ENCODE measurements at regions not wholly inside any gene's neighbourhood (a gene's known extent, or its start where the extent isn't known, plus 50 kb on each side); places are given as distances from the start of the nearest gene placed in this dataset.

DNA sequence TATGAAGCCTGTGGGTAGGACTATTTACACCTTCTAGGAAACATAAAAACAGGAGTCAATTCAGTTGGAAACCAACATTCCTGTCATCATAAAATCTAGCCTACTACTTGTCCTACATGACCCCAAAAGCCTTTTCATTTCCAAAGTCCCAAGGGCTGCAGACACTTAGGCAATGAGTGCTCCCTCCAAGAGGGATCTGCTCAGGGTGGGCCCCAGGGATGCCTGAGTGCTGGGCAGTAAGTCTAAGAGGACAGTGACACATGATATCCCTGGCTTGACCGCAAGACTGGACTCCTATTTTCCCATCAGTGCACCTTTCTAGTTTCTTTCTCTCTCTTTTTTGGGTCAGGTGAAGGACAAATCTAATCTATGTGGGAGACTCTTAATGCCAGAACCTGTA lies 1101.3 kb downstream of the GRIK2 start:
- TF ChIP-seq POLR2A (IDR thresholded peaks at IDR 0.05; ENCODE audit: low read depth, low read length) (no peak), POLR2AphosphoS5 (IDR thresholded peaks at IDR 0.05; ENCODE audit: low read depth, low read length) (no peak), TAF1 (IDR thresholded peaks at IDR 0.05; ENCODE audit: borderline replicate concordance, low read depth, low read length) (no peak)

All from GM12892 (cell line).